SK-N-SH (cell line): ENCODE measurements at regions not wholly inside any gene's neighbourhood (a gene's known extent, or its start where the extent isn't known, plus 50 kb on each side); places are given as distances from the start of the nearest gene placed in this dataset.

Experiments used
- CTCF ChIA-PET: fragments of 300-600, 350-600 bp; formaldehyde crosslinking; extraction: SDS; loops from one replicate; lab custom pipeline; 2021; lab: Yijun Ruan, JAX
- POLR2A ChIA-PET: fragments of 350-600 bp; sonication (Branson Sonifier 250); formaldehyde crosslinking; extraction: SDS; loops from one replicate; lab custom pipeline; 2020; ENCODE audit warnings: antibody characterized with exemption, inconsistent platforms; lab: Yijun Ruan, JAX
- DNase-seq: peaks from one replicate; pipeline ENCODE4 v3.0.0; 2012
- H2AFZ ChIP-seq: fragments of 200-600 bp; sonication (generic); 2 replicates; pipeline ENCODE4 v1.8.1; 2016; ENCODE audit warnings: antibody characterized with exemption, mild to moderate bottlenecking, low read depth
- H3F3A ChIP-seq: fragments of 200-600 bp; sonication (generic); replicated peaks from 2 replicates; pipeline ENCODE3; 2016; ENCODE audit warnings: antibody characterized with exemption, mild to moderate bottlenecking; ENCODE audit not compliant: insufficient read depth
- H3K27ac ChIP-seq, 2 experiments: fragments of 200-500 bp in 1 of 2; fragments of 200-600 bp in 1 of 2; sonication (Bioruptor generic) in 1 of 2; sonication (generic), shearing (Covaris generic) in 1 of 2; 2 replicates each; pipeline versions ENCODE4 v1.5.1 to v1.6.1; 2014 to 2016; ENCODE audit warnings: low read depth in 2 of 2, inconsistent platforms in 1 of 2, low read length in 1 of 2, mild to moderate bottlenecking in 1 of 2, mixed read lengths in 1 of 2
- H3K27me3 ChIP-seq: fragments of 200-600 bp; sonication (generic), shearing (Covaris generic); 2 replicates; pipeline ENCODE4 v1.6.1; 2016; ENCODE audit warnings: mixed run types; ENCODE audit not compliant: insufficient read depth
- H3K36me3 ChIP-seq, 2 experiments: fragments of 200-500 bp in 1 of 2; fragments of 200-600 bp in 1 of 2; sonication (Bioruptor generic) in 1 of 2; sonication (generic) in 1 of 2; replicated peaks in 1 of 2; 2 replicates each; pipeline versions ENCODE3 to v1.5.1; 2014 to 2016; ENCODE audit warnings: low read length in 1 of 2, mild to moderate bottlenecking in 1 of 2; ENCODE audit not compliant: insufficient read depth in 2 of 2, control insufficient read depth in 1 of 2
- H3K4me1 ChIP-seq, 2 experiments: fragments of 200-500 bp in 1 of 2; fragments of 200-600 bp in 1 of 2; sonication (Bioruptor generic) in 1 of 2; sonication (generic), shearing (Covaris generic) in 1 of 2; 2 replicates each; pipeline versions ENCODE4 v1.5.1 to v1.6.1; 2014 to 2016; ENCODE audit warnings: low read depth in 1 of 2, low read length in 1 of 2, mixed run types in 1 of 2; ENCODE audit not compliant: insufficient read depth in 2 of 2, control insufficient read depth in 1 of 2
- H3K4me2 ChIP-seq: fragments of 200-600 bp; sonication (generic), shearing (Covaris generic); 2 replicates; pipeline ENCODE4 v1.6.1; 2017; ENCODE audit warnings: mixed run types
- H3K4me3 ChIP-seq, 2 experiments: fragments of 200-500 bp in 1 of 2; fragments of 200-600 bp in 1 of 2; sonication (Bioruptor generic) in 1 of 2; sonication (generic), shearing (Covaris generic) in 1 of 2; 2 replicates each; pipeline versions ENCODE4 v1.5.1 to v1.8.1; 2014 to 2016; ENCODE audit warnings: low read depth in 2 of 2, inconsistent platforms in 1 of 2, low read length in 1 of 2, mild to moderate bottlenecking in 1 of 2, mixed read lengths in 1 of 2, moderate library complexity in 1 of 2
- H3K79me2 ChIP-seq: fragments of 200-600 bp; sonication (generic); 2 replicates; pipeline ENCODE4 v1.8.1; 2017; ENCODE audit warnings: mild to moderate bottlenecking; ENCODE audit not compliant: insufficient read depth
- H3K9ac ChIP-seq: fragments of 200-600 bp; sonication (generic); 2 replicates; pipeline ENCODE4 v1.6.1; 2017; ENCODE audit warnings: mixed run types
- H3K9me2 ChIP-seq: fragments of 200-600 bp; sonication (generic); 2 replicates; pipeline ENCODE4 v1.6.1; 2017; ENCODE audit warnings: mixed run types
- H3K9me3 ChIP-seq: fragments of 200-600 bp; sonication (generic); 2 replicates; pipeline ENCODE4 v1.6.1; 2017; ENCODE audit warnings: mixed run types, mild to moderate bottlenecking, moderate library complexity
- H4K20me1 ChIP-seq: fragments of 200-600 bp; sonication (generic); 2 replicates; pipeline ENCODE4 v1.6.1; 2017; ENCODE audit warnings: mild to moderate bottlenecking, mixed run types; ENCODE audit not compliant: insufficient read depth
- ELF1 ChIP-seq: IDR thresholded peaks from 2 replicates; pipeline ENCODE4 v1.4.0; 2012
- EP300 ChIP-seq, 2 experiments: IDR thresholded peaks; 2 replicates each; pipeline versions ENCODE4 v1.4.0 to v1.6.1; 2012; ENCODE audit warnings: borderline replicate concordance in 1 of 2, low read depth in 1 of 2, low read length in 1 of 2
- FOXM1 ChIP-seq: IDR thresholded peaks from 2 replicates; pipeline ENCODE4 v1.4.0; 2012; ENCODE audit warnings: low read depth, mild to moderate bottlenecking
- GABPA ChIP-seq: IDR thresholded peaks from 2 replicates; pipeline ENCODE4 v1.4.0; 2012; ENCODE audit warnings: low read depth, mild to moderate bottlenecking
- GATA2 ChIP-seq: sonication (generic); formaldehyde crosslinking; IDR thresholded peaks from 2 replicates; pipeline ENCODE4 v1.5.0; 2020; ENCODE audit warnings: mild to moderate bottlenecking, missing genetic modification reagents
- MEF2A ChIP-seq: IDR thresholded peaks from 2 replicates; pipeline ENCODE4 v1.4.0; 2012; ENCODE audit warnings: low read depth, borderline replicate concordance
- MXI1 ChIP-seq: IDR thresholded peaks from 2 replicates; pipeline ENCODE4 v1.6.1; 2012; ENCODE audit warnings: mild to moderate bottlenecking, low read depth, low read length, improper control_type of control experiment
- NFIC ChIP-seq: IDR thresholded peaks from 2 replicates; pipeline ENCODE4 v1.4.0; 2012; ENCODE audit warnings: borderline replicate concordance
- NRF1 ChIP-seq: IDR thresholded peaks from 2 replicates; pipeline ENCODE4 v1.6.1; 2012; ENCODE audit warnings: low read depth, mild to moderate bottlenecking, low read length
- RFX5 ChIP-seq: IDR thresholded peaks from 2 replicates; pipeline ENCODE4 v1.6.1; 2012; ENCODE audit warnings: mild to moderate bottlenecking, improper control_type of control experiment, low read length
- RXRA ChIP-seq: IDR thresholded peaks from 2 replicates; pipeline ENCODE4 v1.4.0; 2012; ENCODE audit warnings: low read depth, mild to moderate bottlenecking, borderline replicate concordance
- SMC3 ChIP-seq: IDR thresholded peaks from 2 replicates; pipeline ENCODE4 v1.6.1; 2012; ENCODE audit warnings: low read depth, low read length, improper control_type of control experiment
- TCF12 ChIP-seq: IDR thresholded peaks from 2 replicates; pipeline ENCODE4 v1.4.0; 2012
- TEAD4 ChIP-seq: IDR thresholded peaks from 2 replicates; pipeline ENCODE4 v1.4.0; 2012; ENCODE audit warnings: mild to moderate bottlenecking, borderline replicate concordance; ENCODE audit not compliant: insufficient read depth
- YY1 ChIP-seq: IDR thresholded peaks from 2 replicates; pipeline ENCODE4 v1.4.0; 2012; ENCODE audit warnings: low read depth, mild to moderate bottlenecking
- WGBS: methylation state at CpG from one replicate; pipeline ENCODE4 v1.1.6; 2017; ENCODE audit warnings: low lambda C conversion rate; 5-methylcytosine and 5-hydroxymethylcytosine counted together
- TF ChIP-seq, protein P1 (sequence below): IDR thresholded peaks from 2 replicates; pipeline ENCODE4 v1.4.0; 2012; ENCODE audit warnings: low read depth, borderline replicate concordance
- TF ChIP-seq, protein P2 (sequence below): fragments of 150-350 bp; IDR thresholded peaks from 2 replicates; pipeline ENCODE4 v1.6.1; 2017; ENCODE audit warnings: antibody characterized with exemption, low read length, low read depth, borderline replicate concordance
- TF ChIP-seq, protein P3 (sequence below): IDR thresholded peaks from 2 replicates; pipeline ENCODE4 v1.4.0; 2012; ENCODE audit warnings: low read depth, borderline replicate concordance
- TF ChIP-seq, protein P4 (sequence below): IDR thresholded peaks from 2 replicates; pipeline ENCODE4 v1.6.1; 2012; ENCODE audit warnings: mild to moderate bottlenecking, low read depth, low read length, moderate library complexity

DNA sequence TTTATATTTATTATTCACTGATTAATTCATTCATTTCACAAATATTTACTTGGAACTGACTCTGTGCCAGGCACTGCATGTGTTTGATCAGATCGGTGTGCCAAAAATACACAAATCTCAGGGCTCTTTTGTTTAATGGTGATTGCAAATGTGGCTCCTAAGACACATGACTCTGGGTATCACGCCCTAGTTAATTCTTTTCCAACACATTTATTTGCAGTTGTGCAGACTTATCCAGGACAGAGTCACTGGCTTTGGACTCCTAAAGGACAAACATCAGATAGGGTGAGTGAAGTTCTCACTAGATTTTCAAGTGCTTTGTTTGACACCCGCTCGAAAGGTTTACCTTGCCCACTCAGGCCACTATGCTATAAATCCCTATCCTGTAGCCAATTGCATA, 335.5 kb downstream of the BARHL2 start:
- Histone ChIP-seq H3K36me3 (no peaks in the 10 kb centered on the region), H3K9me2 (no peaks in the 10 kb centered on the region), H3K27me3 (no peaks in the 10 kb centered on the region), H3K4me3 (no peak overlapping the region), H3K4me1 (peaks cover 0 to 6% of the 10 kb centered on the region in 2 experiments; a peak in 1 of 4 replicates), H3F3A (peaks cover 7% of the 10 kb centered on the region), H2AFZ (no peak overlapping the region), H3K9ac (no peak overlapping the region), H3K79me2 (no peaks in the 10 kb centered on the region), H3K27ac (no peak overlapping the region), H4K20me1 (no peaks in the 10 kb centered on the region), H3K4me2 (no peak overlapping the region), H3K9me3 (no peaks in the 10 kb centered on the region)
- POLR2A ChIA-PET = no interaction called here
- 62% methylated on average over 4 of the region's 4 CpGs for WGBS
- DNase-seq = no peak
- CTCF ChIA-PET = interaction anchor here (0.6 kb wide), 1 partner anchor 150 kb away, joined by 4 read pairs; no protein-coding TSS in a partner anchor
- TF ChIP-seq, protein P1, sequence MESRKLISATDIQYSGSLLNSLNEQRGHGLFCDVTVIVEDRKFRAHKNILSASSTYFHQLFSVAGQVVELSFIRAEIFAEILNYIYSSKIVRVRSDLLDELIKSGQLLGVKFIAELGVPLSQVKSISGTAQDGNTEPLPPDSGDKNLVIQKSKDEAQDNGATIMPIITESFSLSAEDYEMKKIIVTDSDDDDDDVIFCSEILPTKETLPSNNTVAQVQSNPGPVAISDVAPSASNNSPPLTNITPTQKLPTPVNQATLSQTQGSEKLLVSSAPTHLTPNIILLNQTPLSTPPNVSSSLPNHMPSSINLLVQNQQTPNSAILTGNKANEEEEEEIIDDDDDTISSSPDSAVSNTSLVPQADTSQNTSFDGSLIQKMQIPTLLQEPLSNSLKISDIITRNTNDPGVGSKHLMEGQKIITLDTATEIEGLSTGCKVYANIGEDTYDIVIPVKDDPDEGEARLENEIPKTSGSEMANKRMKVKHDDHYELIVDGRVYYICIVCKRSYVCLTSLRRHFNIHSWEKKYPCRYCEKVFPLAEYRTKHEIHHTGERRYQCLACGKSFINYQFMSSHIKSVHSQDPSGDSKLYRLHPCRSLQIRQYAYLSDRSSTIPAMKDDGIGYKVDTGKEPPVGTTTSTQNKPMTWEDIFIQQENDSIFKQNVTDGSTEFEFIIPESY = no peak
- TF ChIP-seq TCF12 = no peak
- no peak for TF ChIP-seq RFX5
- no peak for TF ChIP-seq NRF1
- no peak for TF ChIP-seq GATA2 (CRISPR knock-in tag)
- TF ChIP-seq EP300 (IDR thresholded peaks at IDR 0.05; ENCODE audit: borderline replicate concordance in 1 of 2, low read depth in 1 of 2, low read length in 1 of 2) = no peak
- TF ChIP-seq NFIC = no peak

DNA sequence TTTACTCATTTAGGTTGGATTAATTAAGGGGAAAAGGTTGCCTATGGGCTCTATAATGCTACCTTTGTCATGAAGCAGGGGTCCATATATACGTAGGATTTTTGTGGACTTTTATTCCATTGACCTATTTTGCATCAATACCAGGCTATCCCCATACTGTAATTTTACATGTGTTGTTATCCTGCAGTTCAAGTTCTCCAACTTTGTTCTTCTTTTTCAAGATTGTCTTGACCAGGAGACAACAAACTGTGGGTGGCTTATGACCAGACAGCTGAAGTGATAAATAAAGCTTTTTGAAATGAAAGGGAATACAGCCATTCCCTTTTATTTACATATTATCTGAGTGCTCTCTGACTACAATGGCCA, 345.7 kb downstream of the BARHL2 start:
- H3F3A ChIP-seq = no peaks in the 10 kb centered on the region
- ChIA-PET CTCF (no interaction called here), POLR2A (no interaction called here)
- H3K79me2 ChIP-seq = no peaks in the 10 kb centered on the region
- H3K36me3 ChIP-seq = no peaks in the 10 kb centered on the region
- no peak overlapping the region for H3K9ac ChIP-seq
- no peak overlapping the region for H2AFZ ChIP-seq
- H3K4me1 ChIP-seq = no peaks in the 10 kb centered on the region; a peak in 2 of 4 replicates
- 5% methylated on average over 1 of the region's 1 CpG for WGBS
- H3K4me3 ChIP-seq = no peak overlapping the region
- no peaks in the 10 kb centered on the region for H3K9me2 ChIP-seq
- H3K27ac ChIP-seq = no peak overlapping the region
- DNase-seq = no peak
- no peaks in the 10 kb centered on the region for H3K27me3 ChIP-seq
- no peaks in the 10 kb centered on the region for H4K20me1 ChIP-seq
- H3K9me3 ChIP-seq = no peaks in the 10 kb centered on the region
- H3K4me2 ChIP-seq = no peak overlapping the region
- TF ChIP-seq RXRA (no peak), SMC3 (no peak), GABPA (no peak), FOXM1 (no peak), GATA2 (CRISPR knock-in tag) (no peak), YY1 (no peak), ELF1 (no peak), NFIC (no peak), MEF2A (no peak), EP300 (IDR thresholded peaks at IDR 0.05; ENCODE audit: borderline replicate concordance in 1 of 2, low read depth in 1 of 2, low read length in 1 of 2) (no peak), TEAD4 (no peak), MXI1 (no peak)
- TF ChIP-seq, protein P2, sequence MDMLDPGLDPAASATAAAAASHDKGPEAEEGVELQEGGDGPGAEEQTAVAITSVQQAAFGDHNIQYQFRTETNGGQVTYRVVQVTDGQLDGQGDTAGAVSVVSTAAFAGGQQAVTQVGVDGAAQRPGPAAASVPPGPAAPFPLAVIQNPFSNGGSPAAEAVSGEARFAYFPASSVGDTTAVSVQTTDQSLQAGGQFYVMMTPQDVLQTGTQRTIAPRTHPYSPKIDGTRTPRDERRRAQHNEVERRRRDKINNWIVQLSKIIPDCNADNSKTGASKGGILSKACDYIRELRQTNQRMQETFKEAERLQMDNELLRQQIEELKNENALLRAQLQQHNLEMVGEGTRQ = no peak
- TF ChIP-seq, protein P3, sequence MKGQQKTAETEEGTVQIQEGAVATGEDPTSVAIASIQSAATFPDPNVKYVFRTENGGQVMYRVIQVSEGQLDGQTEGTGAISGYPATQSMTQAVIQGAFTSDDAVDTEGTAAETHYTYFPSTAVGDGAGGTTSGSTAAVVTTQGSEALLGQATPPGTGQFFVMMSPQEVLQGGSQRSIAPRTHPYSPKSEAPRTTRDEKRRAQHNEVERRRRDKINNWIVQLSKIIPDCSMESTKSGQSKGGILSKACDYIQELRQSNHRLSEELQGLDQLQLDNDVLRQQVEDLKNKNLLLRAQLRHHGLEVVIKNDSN = no peak
- TF ChIP-seq, protein P1 = no peak
- TF ChIP-seq, protein P4, sequence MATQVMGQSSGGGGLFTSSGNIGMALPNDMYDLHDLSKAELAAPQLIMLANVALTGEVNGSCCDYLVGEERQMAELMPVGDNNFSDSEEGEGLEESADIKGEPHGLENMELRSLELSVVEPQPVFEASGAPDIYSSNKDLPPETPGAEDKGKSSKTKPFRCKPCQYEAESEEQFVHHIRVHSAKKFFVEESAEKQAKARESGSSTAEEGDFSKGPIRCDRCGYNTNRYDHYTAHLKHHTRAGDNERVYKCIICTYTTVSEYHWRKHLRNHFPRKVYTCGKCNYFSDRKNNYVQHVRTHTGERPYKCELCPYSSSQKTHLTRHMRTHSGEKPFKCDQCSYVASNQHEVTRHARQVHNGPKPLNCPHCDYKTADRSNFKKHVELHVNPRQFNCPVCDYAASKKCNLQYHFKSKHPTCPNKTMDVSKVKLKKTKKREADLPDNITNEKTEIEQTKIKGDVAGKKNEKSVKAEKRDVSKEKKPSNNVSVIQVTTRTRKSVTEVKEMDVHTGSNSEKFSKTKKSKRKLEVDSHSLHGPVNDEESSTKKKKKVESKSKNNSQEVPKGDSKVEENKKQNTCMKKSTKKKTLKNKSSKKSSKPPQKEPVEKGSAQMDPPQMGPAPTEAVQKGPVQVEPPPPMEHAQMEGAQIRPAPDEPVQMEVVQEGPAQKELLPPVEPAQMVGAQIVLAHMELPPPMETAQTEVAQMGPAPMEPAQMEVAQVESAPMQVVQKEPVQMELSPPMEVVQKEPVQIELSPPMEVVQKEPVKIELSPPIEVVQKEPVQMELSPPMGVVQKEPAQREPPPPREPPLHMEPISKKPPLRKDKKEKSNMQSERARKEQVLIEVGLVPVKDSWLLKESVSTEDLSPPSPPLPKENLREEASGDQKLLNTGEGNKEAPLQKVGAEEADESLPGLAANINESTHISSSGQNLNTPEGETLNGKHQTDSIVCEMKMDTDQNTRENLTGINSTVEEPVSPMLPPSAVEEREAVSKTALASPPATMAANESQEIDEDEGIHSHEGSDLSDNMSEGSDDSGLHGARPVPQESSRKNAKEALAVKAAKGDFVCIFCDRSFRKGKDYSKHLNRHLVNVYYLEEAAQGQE = no peak
